ENCODE measurements at regions not wholly inside any gene's neighbourhood (a gene's known extent, or its start where the extent isn't known, plus 50 kb on each side); places are given as distances from the start of the nearest gene placed in this dataset.

DNA sequence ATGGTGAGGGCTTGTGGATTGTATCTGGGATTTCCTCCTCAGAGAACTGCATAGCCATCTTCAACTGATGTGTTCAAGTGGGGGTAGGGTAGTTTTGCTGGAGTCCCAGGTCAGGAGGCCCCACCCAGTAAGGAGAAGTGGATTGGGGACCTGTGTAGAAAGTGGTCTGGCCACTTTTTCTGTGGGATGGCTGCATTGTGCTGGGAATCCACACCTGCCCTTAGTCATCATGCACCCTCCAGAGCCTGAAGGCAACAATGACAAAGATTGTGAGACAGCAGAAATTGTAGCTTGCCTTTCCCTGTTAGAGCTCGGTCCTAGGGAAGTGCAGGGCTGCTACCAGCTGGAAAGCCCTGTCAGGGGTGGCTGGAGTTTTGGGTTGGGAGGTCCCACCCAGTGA, 255.4 kb downstream of the NDFIP2 start:
- DNase-seq (ENCODE audit: low read depth in 2 of 3, low spot score in 2 of 3), result no peak

DNA sequence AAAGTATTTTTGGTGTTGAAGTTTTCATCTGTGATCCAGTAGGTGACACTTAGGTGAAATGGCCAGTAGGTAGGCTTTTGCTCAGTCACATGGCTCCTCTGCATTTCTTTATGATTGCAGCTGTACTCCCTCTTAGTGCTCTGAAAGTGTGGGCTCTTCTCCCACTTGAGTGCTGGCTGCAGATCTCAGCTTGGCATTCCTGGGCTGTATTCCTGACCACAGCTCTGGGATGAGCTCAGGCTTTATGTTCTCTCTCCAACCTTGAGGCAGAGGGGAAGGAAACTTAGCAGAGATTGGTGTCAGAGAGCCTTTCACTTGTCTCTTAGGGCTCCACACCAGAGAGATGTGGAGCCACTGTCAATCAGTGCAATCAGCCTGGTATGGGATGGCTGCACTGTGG, 254.3 kb downstream of the NDFIP2 start:
- DNase-seq (ENCODE audit: low read depth in 2 of 3, low spot score in 2 of 3), result no peak

DNA sequence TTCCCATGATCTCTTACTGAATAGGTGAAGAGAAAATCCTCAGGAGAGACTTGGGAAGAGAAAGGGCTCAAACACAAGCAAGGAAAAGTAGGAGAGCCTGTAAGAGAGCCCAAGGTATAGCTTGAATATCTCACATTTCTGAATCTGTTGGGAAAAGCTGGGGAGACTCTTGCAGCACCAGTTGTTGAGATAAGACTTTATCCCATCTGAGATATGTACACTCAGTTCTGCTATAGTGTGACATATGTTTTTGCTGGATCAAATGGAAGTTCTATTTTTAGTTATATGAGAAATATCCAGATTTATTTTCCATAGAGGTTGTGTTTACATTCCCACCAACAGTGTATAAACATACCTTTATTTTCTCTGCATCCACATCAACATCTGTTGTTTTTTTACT, 246.1 kb downstream of the NDFIP2 start:
- no peak for DNase-seq (ENCODE audit: low read depth in 2 of 3, low spot score in 2 of 3)

DNA sequence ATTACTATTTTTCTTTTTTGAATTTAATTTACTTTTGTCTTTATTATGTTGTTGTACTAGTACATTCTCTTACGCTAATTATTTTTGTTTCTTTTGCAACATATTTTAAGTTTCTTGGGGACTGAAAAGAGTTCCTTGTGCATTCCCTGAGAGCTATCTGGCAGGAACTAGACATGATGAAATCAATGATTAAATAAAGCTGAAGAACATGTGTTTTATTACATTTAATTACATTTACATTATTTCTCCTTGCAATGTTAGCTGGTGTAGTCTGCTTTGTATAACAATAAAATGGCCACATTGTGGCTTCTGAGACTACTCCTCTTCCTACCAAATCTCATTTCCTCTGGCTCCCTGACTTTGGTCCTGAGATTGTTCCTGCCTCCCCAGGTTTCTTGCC, 244.9 kb downstream of the NDFIP2 start:
- DNase-seq (ENCODE audit: low read depth in 2 of 3, low spot score in 2 of 3), result no peak

DNA sequence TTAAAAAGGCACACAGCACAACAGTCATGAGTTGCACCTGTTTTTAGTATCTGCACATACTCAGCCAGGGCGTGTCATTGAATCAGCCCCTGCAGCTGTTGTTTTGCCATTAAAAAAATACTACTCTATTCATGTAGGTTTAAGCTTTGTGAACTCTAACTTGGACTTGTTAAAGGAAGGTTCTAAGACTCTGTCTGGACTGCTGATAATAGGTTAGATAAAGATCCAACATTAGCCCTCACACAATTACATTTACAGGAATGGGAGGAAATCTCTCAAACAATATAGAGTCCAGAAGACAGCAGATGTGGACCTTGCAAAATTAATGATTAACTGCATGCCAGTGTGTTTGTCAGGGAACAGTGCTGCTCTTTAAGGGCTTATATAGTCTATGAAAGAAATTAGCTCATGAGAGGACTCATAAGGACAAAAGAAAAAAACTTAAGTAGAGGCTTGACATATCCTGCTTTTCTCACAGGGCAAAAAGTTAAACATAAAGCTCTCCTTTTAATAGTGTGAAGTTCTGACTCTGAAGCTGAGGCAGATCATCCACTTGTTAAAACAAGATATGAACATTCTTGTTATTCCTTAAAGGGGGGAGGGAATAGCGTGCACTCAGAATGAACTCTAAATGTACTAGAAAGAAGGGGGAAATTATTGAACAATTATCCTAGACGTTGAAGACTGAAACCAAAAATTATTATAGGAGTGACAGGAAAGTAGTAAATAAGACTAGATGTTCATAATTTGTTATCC, 243.6 kb downstream of the NDFIP2 start:
- DNase-seq (ENCODE audit: low read depth in 2 of 3, low spot score in 2 of 3), result no peak

DNA sequence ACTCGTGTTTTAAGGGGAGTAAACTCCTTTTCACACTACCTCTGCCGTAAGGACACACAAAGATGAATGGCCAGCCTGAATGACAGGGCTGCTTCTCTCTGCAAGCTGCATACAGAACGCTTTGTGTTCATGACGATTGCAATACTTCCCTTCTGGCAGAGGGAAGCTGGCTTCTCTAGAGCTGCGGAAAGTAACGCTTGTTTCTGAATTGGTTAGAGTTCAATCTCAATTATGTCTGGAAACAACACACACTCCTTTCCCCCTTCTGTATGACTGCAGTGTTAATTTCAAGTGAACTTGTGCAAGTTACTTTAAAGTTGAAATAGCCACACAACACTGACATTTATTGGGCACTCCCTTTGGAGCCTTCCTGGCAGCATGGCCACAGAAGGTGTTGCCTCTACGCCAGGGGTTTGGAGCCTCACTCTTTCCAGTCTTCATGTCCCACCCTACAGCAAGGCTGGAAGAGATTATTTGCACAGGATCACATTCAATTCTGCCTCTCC, 242.6 kb downstream of the NDFIP2 start:
- DNase-seq (ENCODE audit: low read depth in 2 of 3, low spot score in 2 of 3), result no peak

DNA sequence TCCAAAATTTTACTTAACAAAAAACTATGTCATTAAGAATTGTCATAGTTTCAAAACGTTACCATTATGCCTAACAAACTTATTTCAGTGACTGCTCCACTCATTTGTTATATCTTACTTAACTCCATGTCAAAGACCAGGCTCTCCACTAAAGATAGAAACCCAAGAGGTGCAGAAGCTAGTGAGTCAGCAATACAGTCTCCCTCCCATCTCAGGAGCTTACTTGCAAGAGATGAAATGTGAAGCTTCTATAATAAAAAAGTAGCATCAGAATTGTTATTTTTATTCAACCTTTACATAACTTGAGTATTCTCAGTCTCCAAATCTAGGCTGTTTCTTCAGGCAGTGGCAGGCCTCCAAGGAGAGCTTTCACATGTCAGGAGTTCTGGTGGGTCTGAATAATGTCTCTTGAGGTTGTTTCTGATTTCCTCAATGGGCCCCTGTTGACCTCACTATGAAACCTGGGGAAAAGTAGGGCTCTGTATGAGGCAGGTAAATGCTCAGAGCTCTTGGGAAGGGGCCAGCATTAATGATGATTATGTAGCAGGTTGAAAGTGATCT, 242.0 kb downstream of the NDFIP2 start:
- no peak for DNase-seq (ENCODE audit: low read depth in 2 of 3, low spot score in 2 of 3)

DNA sequence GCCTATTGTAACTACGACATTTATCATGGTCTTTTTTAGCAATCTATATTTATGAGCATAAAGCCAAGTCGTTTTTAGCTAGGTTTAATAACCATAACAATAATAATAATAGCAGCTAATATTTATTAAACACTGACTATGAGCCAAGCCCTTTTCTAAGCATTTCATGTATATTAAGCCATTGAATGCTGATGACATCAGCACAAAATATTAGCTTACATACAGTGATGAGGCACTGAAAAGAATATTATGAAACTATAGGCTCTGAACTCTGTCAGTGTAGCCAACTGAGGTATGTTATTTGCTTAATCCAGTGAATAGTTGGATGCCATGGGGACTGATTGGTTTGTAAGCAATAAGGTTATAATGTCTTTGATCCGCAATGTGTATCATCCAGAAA, 235.2 kb downstream of the NDFIP2 start:
- DNase-seq (ENCODE audit: low read depth in 2 of 3, low spot score in 2 of 3), result no peak

DNA sequence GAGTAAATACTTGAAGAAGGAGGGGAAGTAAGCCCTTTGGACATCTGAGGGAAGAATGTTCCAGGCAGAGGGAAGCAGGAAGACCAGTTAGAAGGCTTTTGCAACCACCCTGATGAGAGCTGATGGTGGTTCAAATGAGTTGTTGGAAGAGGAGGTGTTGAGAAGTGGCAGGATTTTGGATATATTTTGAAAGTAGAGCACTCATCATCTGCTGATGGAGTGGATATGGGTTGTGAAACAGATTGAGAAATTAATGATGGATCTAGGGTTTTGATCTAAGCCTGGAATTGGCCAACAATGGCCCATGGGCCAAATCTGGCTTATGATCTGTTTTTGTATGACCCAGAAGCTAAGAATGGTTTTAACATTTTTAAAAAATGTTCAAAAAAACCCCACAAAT, 230.7 kb downstream of the NDFIP2 start:
- DNase-seq (ENCODE audit: low read depth in 2 of 3, low spot score in 2 of 3), result no peak

DNA sequence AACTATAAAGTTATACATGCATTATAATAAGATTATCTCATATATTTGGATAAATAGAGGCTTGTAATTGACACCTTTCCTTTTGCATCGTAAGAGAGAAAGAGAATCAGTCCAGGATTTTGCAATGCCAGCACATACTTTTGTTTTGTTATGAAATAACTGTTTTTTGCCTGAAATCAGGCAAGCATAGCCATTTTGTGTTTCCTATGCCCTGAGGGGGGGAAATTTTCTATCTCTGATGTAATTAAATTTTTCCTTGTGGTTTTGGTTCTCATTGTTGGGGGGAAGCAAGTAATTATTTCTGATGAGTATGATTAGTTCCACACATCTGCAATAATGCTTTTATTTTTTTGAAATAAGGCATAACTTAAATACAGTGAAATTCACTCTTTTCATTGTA, 229.4 kb downstream of the NDFIP2 start:
- no peak for DNase-seq (ENCODE audit: low read depth in 2 of 3, low spot score in 2 of 3)

DNA sequence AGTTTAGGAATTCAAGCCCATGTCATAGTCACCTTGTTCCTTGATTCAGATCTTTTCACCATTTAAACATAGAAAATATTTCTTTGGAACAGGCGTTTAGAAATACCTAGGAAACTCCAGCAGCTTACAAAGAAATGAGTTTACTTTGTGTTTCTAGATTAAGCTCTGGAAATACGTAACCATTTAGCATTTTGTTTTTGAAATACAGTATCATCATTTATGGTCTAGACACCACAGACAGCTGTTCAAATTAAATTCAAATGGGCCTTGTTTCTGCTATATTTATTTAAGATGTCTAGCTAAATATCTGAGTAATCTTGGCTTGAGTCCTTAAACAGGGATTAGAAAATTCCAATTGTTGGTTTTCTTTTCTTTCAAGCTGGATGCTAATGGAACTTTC, 228.5 kb downstream of the NDFIP2 start:
- DNase-seq (ENCODE audit: low read depth in 2 of 3, low spot score in 2 of 3), result no peak

DNA sequence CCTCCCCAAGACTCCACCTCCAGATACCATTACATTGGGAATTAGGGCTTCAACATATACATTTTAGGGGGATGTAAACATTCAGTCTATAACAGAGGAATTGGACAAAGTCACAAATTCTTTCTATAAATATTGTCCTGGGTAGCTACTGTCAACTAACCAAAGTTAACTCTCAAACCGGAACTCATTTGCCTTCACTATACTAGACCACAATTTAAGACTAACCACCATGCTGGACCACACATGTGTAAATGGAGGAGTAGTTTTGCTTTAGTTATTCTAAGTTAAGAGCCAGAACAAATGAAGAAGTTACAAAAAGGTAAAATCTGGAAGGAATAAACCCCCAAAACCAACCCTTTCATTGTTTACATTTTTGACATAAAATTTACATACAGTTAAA, 222.8 kb downstream of the NDFIP2 start:
- DNase-seq (ENCODE audit: low read depth in 2 of 3, low spot score in 2 of 3), result no peak

DNA sequence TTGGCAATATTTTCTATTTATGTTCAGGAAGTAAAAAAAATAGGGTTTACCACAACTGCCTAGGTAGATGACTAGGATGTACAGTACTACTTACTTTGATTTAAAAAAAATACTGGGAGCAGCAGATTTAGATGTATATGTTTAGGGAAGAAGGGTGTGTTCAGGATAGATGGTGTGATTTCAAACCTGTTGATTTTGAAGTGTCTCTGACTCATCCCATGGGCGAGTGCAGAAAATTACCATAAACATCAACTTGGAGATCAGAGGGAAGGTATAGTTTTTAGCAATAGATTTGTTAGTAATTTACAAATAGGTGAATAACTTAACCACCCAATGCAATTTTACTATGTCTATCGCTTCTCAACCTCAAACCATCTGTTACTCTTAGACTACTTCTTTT, 214.8 kb downstream of the NDFIP2 start:
- no peak for DNase-seq (ENCODE audit: low read depth in 2 of 3, low spot score in 2 of 3)

DNA sequence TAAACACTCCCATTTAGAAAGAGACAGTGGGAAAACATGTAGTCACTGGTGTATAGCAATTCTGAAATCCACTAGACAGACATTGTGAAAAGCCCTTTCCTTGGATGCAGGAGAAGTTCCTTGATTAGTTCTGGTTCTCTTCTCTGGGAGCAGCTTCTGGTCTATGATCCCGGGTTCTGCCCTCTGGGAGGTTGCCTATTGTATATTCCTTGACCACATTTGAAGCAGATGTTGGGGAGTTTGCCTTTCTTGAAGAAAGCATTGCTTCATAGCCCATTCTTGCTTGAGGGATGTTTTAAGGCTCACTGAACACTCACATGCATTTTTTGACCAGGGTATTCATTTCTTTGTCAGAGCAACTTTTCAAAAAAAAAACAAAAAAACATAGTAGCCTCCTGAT, 211.9 kb downstream of the NDFIP2 start:
- DNase-seq (ENCODE audit: low read depth in 2 of 3, low spot score in 2 of 3), result no peak

DNA sequence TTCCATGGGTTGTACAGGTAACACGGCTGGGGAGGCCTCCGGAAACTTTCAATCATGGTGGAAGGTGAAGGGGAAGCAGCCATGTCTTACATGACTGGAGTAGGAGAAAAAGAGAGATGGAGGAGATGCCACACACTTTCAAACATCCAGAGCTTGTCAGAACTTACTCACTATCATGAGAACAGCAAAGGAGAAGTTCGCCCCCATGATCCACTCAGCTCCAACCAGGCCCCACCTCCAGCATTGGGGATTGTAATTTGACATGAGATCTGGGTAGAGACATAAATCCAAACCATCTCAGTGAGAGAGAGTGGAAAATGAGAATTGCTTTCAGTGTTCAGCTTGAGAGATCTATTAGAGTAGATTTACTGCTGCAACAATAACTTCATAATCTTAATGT, 210.9 kb downstream of the NDFIP2 start:
- DNase-seq (ENCODE audit: low read depth in 2 of 3, low spot score in 2 of 3), result no peak

DNA sequence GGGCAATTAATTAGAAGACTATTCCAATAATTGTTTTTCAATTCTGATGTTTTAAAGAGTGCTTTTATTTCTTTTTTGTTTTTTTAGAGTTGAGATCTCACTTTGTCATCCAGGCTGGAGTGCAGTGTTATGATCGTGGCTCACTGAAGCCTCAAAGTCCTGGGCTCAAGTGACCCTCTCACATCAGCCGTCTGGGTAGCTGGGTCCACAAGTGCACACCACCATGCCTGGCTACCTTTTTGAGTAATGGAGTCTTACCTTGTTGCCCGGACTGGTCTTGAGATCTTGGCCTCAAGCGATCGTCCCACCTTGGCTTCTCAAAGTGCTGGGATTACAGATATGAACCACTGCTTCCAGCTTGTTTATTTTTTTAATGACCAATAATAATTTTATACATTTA, 207.8 kb downstream of the NDFIP2 start:
- DNase-seq (ENCODE audit: low read depth in 2 of 3, low spot score in 2 of 3), result no peak

DNA sequence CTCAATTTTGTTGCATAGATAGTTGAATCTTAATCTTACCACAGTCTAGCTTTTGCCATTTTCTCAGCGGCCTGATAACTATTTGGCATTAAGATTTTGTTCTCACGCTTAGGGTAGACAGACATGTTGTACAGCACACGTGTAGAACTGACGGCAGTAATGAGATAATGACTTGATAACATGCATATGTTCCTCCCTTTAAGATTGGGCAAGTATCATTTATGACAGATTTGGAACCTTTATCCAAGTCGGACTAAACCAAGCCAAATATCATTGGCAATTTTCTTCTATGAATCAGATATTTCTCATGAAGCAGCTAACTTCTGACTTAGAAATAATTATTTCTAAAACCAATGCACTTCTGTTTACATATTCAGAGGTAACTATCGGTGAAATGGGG, 205.5 kb downstream of the NDFIP2 start:
- no peak for DNase-seq (ENCODE audit: low read depth in 2 of 3, low spot score in 2 of 3)

DNA sequence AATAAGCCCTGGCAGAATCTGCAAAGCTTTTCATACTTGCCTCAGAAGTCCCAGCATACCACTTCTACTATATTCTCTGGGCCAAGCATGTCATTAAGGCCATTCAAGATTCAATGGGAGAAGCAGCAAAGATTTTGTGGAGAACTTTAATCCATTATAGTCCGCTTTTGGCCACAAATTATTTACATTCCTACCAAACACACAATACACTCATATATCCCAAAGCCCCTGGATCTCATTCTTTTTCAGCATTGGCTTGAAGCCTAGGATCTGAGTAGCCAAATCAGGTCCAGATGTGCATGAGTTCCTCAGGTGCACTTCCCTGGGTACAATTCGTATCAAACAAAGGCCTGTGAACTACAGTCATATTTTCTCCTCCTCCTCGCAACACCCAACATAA, 203.4 kb downstream of the NDFIP2 start:
- no peak for DNase-seq (ENCODE audit: low read depth in 2 of 3, low spot score in 2 of 3)

DNA sequence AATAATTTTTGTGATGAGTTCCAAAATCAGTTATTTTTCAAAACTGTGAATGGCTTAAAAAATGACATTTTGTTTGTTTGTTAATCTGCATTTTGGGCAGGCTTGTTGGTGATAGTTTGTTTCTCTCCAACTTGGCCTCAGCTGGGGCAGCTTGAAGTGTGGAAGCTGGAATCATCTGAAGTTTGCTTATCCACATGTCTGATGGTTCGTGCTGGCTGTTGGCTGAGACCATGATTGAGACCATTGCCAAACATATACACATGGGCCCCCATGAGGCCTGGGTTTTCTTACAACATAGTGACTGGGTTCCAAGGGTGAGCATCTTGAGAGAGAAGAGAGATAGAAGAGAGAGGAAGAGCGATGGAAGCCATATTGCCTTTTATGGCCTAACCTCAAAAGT, 201.2 kb downstream of the NDFIP2 start:
- no peak for DNase-seq (ENCODE audit: low read depth in 2 of 3, low spot score in 2 of 3)

DNA sequence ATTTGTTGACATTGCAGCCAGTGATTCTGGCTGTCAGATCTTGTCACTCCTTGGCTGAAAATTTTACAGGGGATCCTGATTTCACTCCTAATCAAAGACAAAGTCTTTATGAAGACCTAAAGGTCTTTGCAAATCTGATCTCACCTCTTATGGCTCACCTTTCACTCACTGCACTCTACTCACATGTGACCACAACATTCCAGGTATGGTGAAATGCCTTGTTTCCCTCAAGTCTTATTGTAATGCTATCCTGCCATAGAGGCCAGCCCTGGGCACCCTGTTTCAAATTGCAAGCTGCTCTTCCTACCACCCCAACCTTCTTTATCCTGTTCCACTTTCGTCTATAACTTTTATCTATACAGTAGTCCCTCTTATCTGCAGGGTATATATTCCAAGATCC, 200.1 kb downstream of the NDFIP2 start:
- DNase-seq (ENCODE audit: low read depth in 2 of 3, low spot score in 2 of 3), result no peak

DNA sequence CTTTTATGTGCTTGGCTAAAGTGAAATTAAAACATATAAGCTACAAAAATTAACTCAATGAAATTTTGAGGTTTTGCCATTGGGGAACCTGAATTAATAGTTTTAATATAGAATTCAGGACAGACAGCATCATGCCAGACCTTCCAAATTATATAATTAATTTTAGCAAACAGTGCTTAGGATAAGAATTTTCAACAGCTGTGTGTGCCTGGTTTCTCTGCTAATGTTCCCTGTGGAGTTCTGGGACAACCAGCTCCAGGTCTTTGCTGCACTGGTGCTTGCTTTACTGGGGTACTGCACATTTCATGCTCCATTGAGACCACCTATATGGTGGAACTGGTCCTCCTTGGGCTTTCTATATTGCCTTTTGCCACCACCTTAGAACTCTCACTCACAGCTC, 199.5 kb downstream of the NDFIP2 start:
- no peak for DNase-seq (ENCODE audit: low read depth in 2 of 3, low spot score in 2 of 3)

DNA sequence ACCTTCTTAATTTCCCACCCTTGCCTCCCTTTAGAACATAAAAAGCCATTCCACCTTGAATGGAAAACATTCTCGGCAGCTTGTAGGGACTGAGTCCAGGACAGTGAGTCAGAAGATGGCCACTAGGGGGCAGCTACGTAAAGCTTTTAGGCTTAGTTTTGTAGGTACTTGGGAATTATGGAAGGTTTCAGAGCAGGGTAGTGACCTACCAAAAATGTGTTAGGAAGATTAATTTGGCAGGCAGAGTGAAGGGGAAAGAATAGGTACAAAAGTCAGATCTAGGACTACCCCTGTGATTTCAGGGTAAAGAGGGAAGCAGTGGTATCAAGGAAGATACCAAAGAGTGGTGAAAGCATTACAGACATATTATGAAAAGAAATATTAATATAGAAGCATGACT, 198.4 kb downstream of the NDFIP2 start:
- DNase-seq (ENCODE audit: low read depth in 2 of 3, low spot score in 2 of 3), result peak in 1 of 3 experiments; percentile 18

DNA sequence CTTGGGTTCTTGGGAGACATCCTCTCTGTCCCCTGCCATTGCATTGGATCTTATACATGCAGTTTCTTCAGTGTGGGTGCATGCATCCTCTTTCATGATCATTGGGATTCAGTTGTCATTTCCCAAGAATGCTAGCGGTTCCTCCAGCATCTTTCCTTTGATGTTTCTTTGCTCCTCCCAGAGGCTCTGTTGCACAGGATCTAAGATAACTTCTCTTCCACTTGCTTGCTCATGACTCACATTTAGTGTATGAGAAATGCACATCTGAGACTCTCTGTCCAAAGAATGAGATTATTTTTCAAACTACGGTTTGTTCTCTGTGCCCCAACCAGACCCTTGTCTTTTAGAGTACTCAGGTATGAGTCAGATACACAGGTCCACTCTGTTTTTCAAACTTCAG, 197.1 kb downstream of the NDFIP2 start:
- DNase-seq (ENCODE audit: low read depth in 2 of 3, low spot score in 2 of 3), result no peak

Measured in activated CD8-positive, alpha-beta memory T cell treated with anti-CD3 and anti-CD28 coated beads for 48 hours (primary cell).